Parathyroid adenoma (tissue), 2 donors: ENCODE measurements at regions not wholly inside any gene's neighbourhood (a gene's known extent, or its start where the extent isn't known, plus 50 kb on each side); places are given as distances from the start of the nearest gene placed in this dataset.
"Not testable (repeated sequence)": the region's sequence is repeated elsewhere in the genome, so short reads cannot be mapped to it uniquely, and the experiment has no call there.

Source experiments
- H2AFZ ChIP-seq: fragments of 300-600 bp; sonication (generic); one replicate; pipeline ENCODE4 v1.7.0; 2017; ENCODE audit warnings: antibody characterized with exemption, mild to moderate bottlenecking
- H3K27ac ChIP-seq: fragments of 300-600 bp; sonication (generic); one replicate; pipeline ENCODE4 v1.7.0; 2017
- H3K27me3 ChIP-seq: fragments of 300-600 bp; sonication (generic); one replicate; pipeline ENCODE4 v1.7.0; 2017; ENCODE audit warnings: low read length; ENCODE audit not compliant: control insufficient read depth, insufficient read depth
- H3K36me3 ChIP-seq: fragments of 300-600 bp; sonication (generic); one replicate; pipeline ENCODE4 v1.7.0; 2017; ENCODE audit warnings: low read length; ENCODE audit not compliant: control insufficient read depth, insufficient read depth
- H3K4me1 ChIP-seq: fragments of 300-600 bp; sonication (generic); one replicate; pipeline ENCODE4 v1.7.0; 2017; ENCODE audit warnings: control low read depth
- H3K4me2 ChIP-seq: fragments of 300-600 bp; sonication (generic); one replicate; pipeline ENCODE4 v1.7.0; 2017; ENCODE audit warnings: low read length
- H3K4me3 ChIP-seq: fragments of 300-600 bp; sonication (generic); one replicate; pipeline ENCODE4 v1.7.0; 2017; ENCODE audit warnings: low read depth, low read length
- H3K79me2 ChIP-seq: fragments of 300-600 bp; sonication (generic); one replicate; pipeline ENCODE4 v1.7.0; 2017; ENCODE audit warnings: control low read depth
- H3K9ac ChIP-seq: fragments of 300-600 bp; sonication (generic); one replicate; pipeline ENCODE4 v1.7.0; 2017; ENCODE audit warnings: mild to moderate bottlenecking
- H3K9me3 ChIP-seq: fragments of 300-600 bp; sonication (generic); one replicate; pipeline ENCODE4 v1.7.0; 2017; ENCODE audit warnings: low read length; ENCODE audit not compliant: control insufficient read depth
- TF ChIP-seq, protein P1 (sequence below): fragments of 300-600 bp; sonication (generic); IDR thresholded peaks from one replicate; pipeline ENCODE4 v1.7.0; 2017; ENCODE audit warnings: antibody characterized with exemption, mild to moderate bottlenecking
- donor health status: primary hyperparathyroidism.

- not testable (repeated sequence) for H3K79me2 ChIP-seq, H3K9ac ChIP-seq
Observed at GRCh38 chr9:94421951-94422350, 93.5 kb upstream of the NUTM2F start.

GRCh38 chr9:94425312-94425711 lies 96.9 kb upstream of the NUTM2F start:
- not testable (repeated sequence) for H3K36me3 ChIP-seq, H2AFZ ChIP-seq, H3K4me1 ChIP-seq, H3K79me2 ChIP-seq, H3K4me3 ChIP-seq, H3K27me3 ChIP-seq, H3K9ac ChIP-seq, H3K27ac ChIP-seq, H3K4me2 ChIP-seq, H3K9me3 ChIP-seq

More at GRCh38 chr9:94421951-94422350, 93.5 kb upstream of the NUTM2F start:
- not testable (repeated sequence) for H3K27me3 ChIP-seq, H3K36me3 ChIP-seq, H3K4me2 ChIP-seq, H2AFZ ChIP-seq, H3K4me3 ChIP-seq, H3K4me1 ChIP-seq, H3K9me3 ChIP-seq, H3K27ac ChIP-seq

DNA sequence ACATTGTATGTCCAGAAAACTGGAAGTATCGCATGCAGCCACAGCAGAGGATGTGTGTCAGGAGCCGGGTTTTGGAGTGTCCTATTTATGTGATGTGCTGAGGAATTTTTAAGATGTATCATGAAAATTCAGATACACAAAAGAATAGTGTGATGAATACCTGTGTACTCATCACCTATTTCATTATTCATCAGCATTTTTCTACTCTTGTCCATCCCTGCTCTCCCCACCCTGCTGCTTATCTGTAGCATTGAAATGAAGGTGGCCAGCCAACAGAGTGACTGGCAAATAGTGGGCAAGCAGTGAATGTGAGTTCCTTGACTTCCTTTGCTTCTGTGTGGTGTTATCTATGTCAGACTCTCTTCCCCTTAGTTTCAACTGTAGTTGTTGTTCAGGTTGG lies 108.7 kb upstream of the NUTM2F start:
- H3K9ac ChIP-seq, H2AFZ ChIP-seq, H3K4me3 ChIP-seq, H3K27me3 ChIP-seq, H3K79me2 ChIP-seq, H3K4me1 ChIP-seq, H3K9me3 ChIP-seq, H3K36me3 ChIP-seq, H3K27ac ChIP-seq, H3K4me2 ChIP-seq: not testable (repeated sequence)

DNA sequence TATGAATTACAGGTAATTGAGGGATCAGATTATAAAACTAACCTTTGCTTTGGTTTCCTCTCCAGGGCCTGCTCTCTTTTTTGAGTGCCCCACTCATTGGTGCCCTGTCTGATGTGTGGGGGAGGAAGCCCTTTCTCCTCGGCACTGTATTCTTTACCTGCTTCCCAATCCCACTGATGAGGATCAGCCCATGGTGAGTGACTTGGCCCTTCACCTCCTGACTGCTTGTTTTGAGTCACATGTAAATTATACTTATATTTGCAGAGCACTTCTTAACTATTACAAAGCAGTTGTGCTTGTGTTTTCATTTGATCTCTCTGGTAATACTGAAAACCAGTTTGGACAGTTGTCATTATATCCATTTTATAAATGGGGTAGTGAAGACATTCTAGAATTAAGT lies 109.9 kb upstream of the NUTM2F start:
- not testable (repeated sequence) for H3K9me3 ChIP-seq, H3K27me3 ChIP-seq, H3K9ac ChIP-seq, H3K4me3 ChIP-seq, H2AFZ ChIP-seq, H3K4me1 ChIP-seq, H3K79me2 ChIP-seq, H3K36me3 ChIP-seq, H3K27ac ChIP-seq, H3K4me2 ChIP-seq

DNA sequence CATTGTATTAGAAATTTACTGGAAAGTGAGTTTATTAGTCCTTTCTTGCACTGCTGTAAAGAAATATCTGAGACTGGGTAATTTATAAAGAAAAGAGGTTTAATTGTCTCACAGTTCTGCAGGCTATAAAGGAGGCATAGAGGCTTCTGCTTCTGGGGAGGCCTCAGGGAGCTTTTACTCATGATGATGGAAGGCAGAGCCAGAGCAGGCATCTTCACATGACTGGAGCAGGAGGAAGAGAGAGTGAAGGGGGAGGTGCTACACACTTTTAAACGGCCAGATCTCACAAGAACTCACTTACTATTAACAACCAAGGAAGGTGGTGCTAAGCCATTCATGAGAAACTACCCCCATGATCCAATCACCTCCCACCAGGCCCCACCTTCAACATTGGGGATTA lies 112.7 kb upstream of the NUTM2F start:
- not testable (repeated sequence) for H3K9me3 ChIP-seq, H3K27ac ChIP-seq, H3K36me3 ChIP-seq, H3K79me2 ChIP-seq, H2AFZ ChIP-seq, H3K4me1 ChIP-seq, H3K4me2 ChIP-seq, H3K9ac ChIP-seq, H3K27me3 ChIP-seq, H3K4me3 ChIP-seq

DNA sequence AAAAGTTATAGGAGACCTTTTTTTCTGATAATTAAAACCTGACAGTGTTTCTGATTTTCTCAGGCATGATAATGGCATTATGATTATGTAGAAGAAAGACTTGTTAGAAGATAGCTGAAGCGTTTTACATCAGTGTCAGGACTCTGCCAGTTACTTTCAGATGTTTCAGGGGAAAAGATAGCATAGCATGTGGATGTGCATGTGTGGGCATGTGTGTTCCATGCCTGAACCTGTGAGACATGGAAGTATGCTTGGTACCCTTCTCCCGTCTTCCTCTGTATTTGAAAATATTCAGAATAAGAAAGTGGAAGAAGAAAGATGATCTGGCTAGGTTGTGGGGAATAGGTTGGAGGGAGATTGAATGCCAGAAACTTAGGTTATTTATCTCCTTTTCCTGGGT lies 113.1 kb upstream of the PCAT7 start:
- H3K27me3 ChIP-seq, result no peaks in the 10 kb centered on the region
- no peaks in the 10 kb centered on the region for H3K36me3 ChIP-seq
- H3K79me2 ChIP-seq, result no peaks in the 10 kb centered on the region
- no peaks in the 10 kb centered on the region for H3K9me3 ChIP-seq
- peaks cover 3% of the 10 kb centered on the region for H3K4me1 ChIP-seq
- H3K9ac ChIP-seq, result no peak overlapping the region
- H3K27ac ChIP-seq, result no peak overlapping the region
- H2AFZ ChIP-seq, result no peak overlapping the region
- H3K4me2 ChIP-seq, result no peak overlapping the region
- TF ChIP-seq, protein P1, sequence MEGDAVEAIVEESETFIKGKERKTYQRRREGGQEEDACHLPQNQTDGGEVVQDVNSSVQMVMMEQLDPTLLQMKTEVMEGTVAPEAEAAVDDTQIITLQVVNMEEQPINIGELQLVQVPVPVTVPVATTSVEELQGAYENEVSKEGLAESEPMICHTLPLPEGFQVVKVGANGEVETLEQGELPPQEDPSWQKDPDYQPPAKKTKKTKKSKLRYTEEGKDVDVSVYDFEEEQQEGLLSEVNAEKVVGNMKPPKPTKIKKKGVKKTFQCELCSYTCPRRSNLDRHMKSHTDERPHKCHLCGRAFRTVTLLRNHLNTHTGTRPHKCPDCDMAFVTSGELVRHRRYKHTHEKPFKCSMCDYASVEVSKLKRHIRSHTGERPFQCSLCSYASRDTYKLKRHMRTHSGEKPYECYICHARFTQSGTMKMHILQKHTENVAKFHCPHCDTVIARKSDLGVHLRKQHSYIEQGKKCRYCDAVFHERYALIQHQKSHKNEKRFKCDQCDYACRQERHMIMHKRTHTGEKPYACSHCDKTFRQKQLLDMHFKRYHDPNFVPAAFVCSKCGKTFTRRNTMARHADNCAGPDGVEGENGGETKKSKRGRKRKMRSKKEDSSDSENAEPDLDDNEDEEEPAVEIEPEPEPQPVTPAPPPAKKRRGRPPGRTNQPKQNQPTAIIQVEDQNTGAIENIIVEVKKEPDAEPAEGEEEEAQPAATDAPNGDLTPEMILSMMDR, result no peak
- H3K4me3 ChIP-seq, result no peak overlapping the region

GRCh38 chr9:94443032-94443722 lies 111.7 kb upstream of the PCAT7 start:
- TF ChIP-seq, protein P1, result no peak
- H3K9ac ChIP-seq, result no peak overlapping the region
- no peaks in the 10 kb centered on the region for H3K79me2 ChIP-seq
- no peaks in the 10 kb centered on the region for H3K9me3 ChIP-seq
- H3K27me3 ChIP-seq, result no peaks in the 10 kb centered on the region
- H3K4me2 ChIP-seq, result no peak overlapping the region
- H3K27ac ChIP-seq, result no peak overlapping the region
- H3K4me1 ChIP-seq, result peaks cover 3% of the 10 kb centered on the region
- no peaks in the 10 kb centered on the region for H3K36me3 ChIP-seq
- no peak overlapping the region for H3K4me3 ChIP-seq
- H2AFZ ChIP-seq, result no peak overlapping the region
